ENCODE measurements at regions not wholly inside any gene's neighbourhood (a gene's known extent, or its start where the extent isn't known, plus 50 kb on each side); places are given as distances from the start of the nearest gene placed in this dataset.

DNA sequence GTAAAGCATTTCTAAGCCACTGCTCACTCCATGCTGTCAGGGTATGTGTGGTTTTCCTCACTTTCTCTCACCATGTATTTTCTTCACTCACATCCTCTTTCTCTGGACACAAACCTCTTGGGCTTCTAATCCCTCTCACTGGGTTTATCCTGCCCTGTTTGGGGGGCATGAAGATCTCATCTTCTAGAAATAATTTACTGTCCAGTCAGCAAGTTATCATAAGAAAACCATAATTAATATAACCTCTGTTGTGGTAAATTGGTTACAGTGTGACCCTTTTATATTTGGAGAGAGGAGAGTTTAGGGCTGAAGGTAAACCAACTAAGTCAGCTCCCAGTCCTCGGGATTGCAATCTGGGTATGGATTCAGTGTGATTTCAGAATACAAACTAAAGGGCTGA is 213.8 kb upstream of the PROX1 start:
- Mint-ChIP-seq H3K27me3 (ENCODE audit: insufficient read depth, low read depth) (peaks cover 2% of the 10 kb centered on the region), H3K4me1 (peaks cover 5% of the 10 kb centered on the region), H3K27ac (no peak overlapping the region), H3K9me3 (no peaks in the 10 kb centered on the region), H3K4me3 (no peak overlapping the region), H3K36me3 (no peaks in the 10 kb centered on the region)
- no peaks in the 10 kb centered on the region for H3K79me2 ChIP-seq (ENCODE audit: low read depth)
- no peaks in the 10 kb centered on the region for H3F3A ChIP-seq (ENCODE audit: low read depth)
- H3K9me3 ChIP-seq (ENCODE audit: low read depth) = no peaks in the 10 kb centered on the region
- H3K4me2 ChIP-seq = no peak overlapping the region
- H3K36me3 ChIP-seq = no peaks in the 10 kb centered on the region
- H3K27ac ChIP-seq = no peak overlapping the region
- TF ChIP-seq EZH2 (IDR thresholded peaks at IDR 0.05) = no peak
- no peak for TF ChIP-seq EZH2phosphoT487 (IDR thresholded peaks at IDR 0.05)
- TF ChIP-seq, protein P1, sequence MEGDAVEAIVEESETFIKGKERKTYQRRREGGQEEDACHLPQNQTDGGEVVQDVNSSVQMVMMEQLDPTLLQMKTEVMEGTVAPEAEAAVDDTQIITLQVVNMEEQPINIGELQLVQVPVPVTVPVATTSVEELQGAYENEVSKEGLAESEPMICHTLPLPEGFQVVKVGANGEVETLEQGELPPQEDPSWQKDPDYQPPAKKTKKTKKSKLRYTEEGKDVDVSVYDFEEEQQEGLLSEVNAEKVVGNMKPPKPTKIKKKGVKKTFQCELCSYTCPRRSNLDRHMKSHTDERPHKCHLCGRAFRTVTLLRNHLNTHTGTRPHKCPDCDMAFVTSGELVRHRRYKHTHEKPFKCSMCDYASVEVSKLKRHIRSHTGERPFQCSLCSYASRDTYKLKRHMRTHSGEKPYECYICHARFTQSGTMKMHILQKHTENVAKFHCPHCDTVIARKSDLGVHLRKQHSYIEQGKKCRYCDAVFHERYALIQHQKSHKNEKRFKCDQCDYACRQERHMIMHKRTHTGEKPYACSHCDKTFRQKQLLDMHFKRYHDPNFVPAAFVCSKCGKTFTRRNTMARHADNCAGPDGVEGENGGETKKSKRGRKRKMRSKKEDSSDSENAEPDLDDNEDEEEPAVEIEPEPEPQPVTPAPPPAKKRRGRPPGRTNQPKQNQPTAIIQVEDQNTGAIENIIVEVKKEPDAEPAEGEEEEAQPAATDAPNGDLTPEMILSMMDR (IDR thresholded peaks at IDR 0.05) = no peak
- H2AFZ ChIP-seq (replicated peaks) = no peak overlapping the region
- no peaks in the 10 kb centered on the region for H3K27me3 ChIP-seq
- H3K4me3 ChIP-seq = no peak overlapping the region
- no peaks in the 10 kb centered on the region for H4K20me1 ChIP-seq (ENCODE audit: low read depth)
- peaks cover 4% of the 10 kb centered on the region for H3K4me1 ChIP-seq
- no peak overlapping the region for H3K9ac ChIP-seq
- no peak for DNase-seq (ENCODE audit: low spot score)

DNA sequence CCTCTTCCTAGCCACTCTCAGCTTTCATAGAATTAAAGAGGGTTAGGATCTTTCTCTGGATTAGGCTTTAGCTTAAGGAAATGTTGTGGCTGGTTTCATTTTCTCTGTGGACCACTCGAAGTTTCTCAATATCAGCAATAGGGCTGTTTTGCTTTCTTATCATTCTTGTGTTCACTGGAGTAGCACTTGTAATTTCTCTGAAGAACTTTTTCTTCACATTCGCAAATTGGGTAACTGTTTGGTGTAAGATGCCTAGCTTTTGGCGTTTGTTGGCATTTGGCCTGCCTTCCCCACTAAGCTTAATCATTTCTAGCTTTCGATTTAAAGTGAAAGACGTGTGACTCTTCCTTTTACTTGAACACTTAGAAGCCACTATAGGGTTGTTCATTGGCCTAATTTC is 210.8 kb upstream of the PROX1 start:
- no peaks in the 10 kb centered on the region for H3K9me3 Mint-ChIP-seq
- H3K36me3 Mint-ChIP-seq = no peaks in the 10 kb centered on the region
- Histone ChIP-seq H2AFZ (replicated peaks) (no peak overlapping the region), H3K27ac (no peak overlapping the region), H3K79me2 (ENCODE audit: low read depth) (no peaks in the 10 kb centered on the region), H3K9ac (no peak overlapping the region), H3K4me2 (no peak overlapping the region), H3K36me3 (no peaks in the 10 kb centered on the region), H3K9me3 (ENCODE audit: low read depth) (no peaks in the 10 kb centered on the region), H3K4me1 (peaks cover 4% of the 10 kb centered on the region), H3K27me3 (no peaks in the 10 kb centered on the region), H3K4me3 (no peak overlapping the region), H4K20me1 (ENCODE audit: low read depth) (no peaks in the 10 kb centered on the region), H3F3A (ENCODE audit: low read depth) (no peaks in the 10 kb centered on the region)
- H3K4me1 Mint-ChIP-seq = peaks cover 5% of the 10 kb centered on the region
- H3K27ac Mint-ChIP-seq = no peak overlapping the region
- DNase-seq (ENCODE audit: low spot score) = no peak
- H3K4me3 Mint-ChIP-seq = no peak overlapping the region
- H3K27me3 Mint-ChIP-seq (ENCODE audit: insufficient read depth, low read depth) = peaks cover 3% of the 10 kb centered on the region
- no peak for TF ChIP-seq EZH2 (IDR thresholded peaks at IDR 0.05)
- no peak for TF ChIP-seq EZH2phosphoT487 (IDR thresholded peaks at IDR 0.05)
- TF ChIP-seq, protein P1 (IDR thresholded peaks at IDR 0.05) = no peak

DNA sequence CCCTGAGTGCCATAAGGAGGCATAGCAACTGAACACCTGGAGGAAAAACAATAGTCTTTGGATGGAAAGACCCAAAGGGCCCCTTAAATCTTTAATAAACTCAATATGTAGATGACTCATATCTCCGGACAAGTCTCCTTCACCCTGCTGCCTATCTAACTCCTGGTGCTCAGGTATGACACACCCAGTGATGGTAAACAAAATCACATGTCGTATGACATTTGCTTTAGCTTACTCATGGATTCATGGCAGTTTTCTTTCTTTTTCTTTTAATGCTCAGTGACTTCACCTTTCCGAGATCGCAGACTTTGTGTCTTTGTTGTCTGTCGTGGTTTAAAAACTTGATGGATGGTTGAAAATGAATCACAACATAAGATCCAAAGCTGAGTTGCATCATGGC is 208.5 kb upstream of the PROX1 start:
- Histone ChIP-seq H3K9me3 (ENCODE audit: low read depth) (no peaks in the 10 kb centered on the region), H3K27ac (no peak overlapping the region)
- H3K27me3 Mint-ChIP-seq (ENCODE audit: insufficient read depth, low read depth) = peaks cover 3% of the 10 kb centered on the region

More for the DNA sequence above, 208.5 kb upstream of the PROX1 start:
- Mint-ChIP-seq H3K4me1 (peaks cover 11% of the 10 kb centered on the region), H3K9me3 (no peaks in the 10 kb centered on the region), H3K36me3 (no peaks in the 10 kb centered on the region), H3K27ac (no peak overlapping the region), H3K4me3 (no peak overlapping the region)
- Histone ChIP-seq H3K4me3 (no peak overlapping the region), H3K79me2 (ENCODE audit: low read depth) (no peaks in the 10 kb centered on the region), H3K4me1 (peaks cover 15% of the 10 kb centered on the region), H3K27me3 (no peaks in the 10 kb centered on the region), H3K36me3 (no peaks in the 10 kb centered on the region), H3K4me2 (no peak overlapping the region), H3F3A (ENCODE audit: low read depth) (no peaks in the 10 kb centered on the region), H2AFZ (replicated peaks) (no peak overlapping the region), H3K9ac (no peak overlapping the region), H4K20me1 (ENCODE audit: low read depth) (no peaks in the 10 kb centered on the region)
- no peak for DNase-seq (ENCODE audit: low spot score)
- TF ChIP-seq EZH2phosphoT487 (IDR thresholded peaks at IDR 0.05) (no peak), EZH2 (IDR thresholded peaks at IDR 0.05) (no peak)
- TF ChIP-seq, protein P1 (IDR thresholded peaks at IDR 0.05) = no peak

Data from neural progenitor cell (in vitro differentiated cells).